Neuronal stem cell (in vitro differentiated cells): ENCODE measurements at regions not wholly inside any gene's neighbourhood (a gene's known extent, or its start where the extent isn't known, plus 50 kb on each side); places are given as distances from the start of the nearest gene placed in this dataset.

Experiments
- DNase-seq: peaks from one replicate; pipeline ENCODE4 v3.0.0-alpha.2; 2013; ENCODE audit warnings: low spot score
- H2AFZ ChIP-seq: one replicate; pipeline ENCODE4 v1.6.1; 2013; ENCODE audit warnings: mild to moderate bottlenecking, low read length, inconsistent platforms
- H2AK5ac ChIP-seq: 2 replicates; pipeline ENCODE4 v1.6.1; 2013; ENCODE audit warnings: low read depth, mild to moderate bottlenecking, inconsistent platforms, low read length, moderate library complexity, mixed read lengths
- H2BK120ac ChIP-seq: 2 replicates; pipeline ENCODE4 v1.6.1; 2013; ENCODE audit warnings: low read depth, mild to moderate bottlenecking, inconsistent platforms, low read length, moderate library complexity, mixed read lengths
- H2BK12ac ChIP-seq: one replicate; pipeline ENCODE4 v1.6.1; 2013; ENCODE audit warnings: low read length, inconsistent platforms
- H2BK15ac ChIP-seq: 2 replicates; pipeline ENCODE4 v1.6.1; 2013; ENCODE audit warnings: mild to moderate bottlenecking, low read length, inconsistent platforms, mixed read lengths
- H2BK5ac ChIP-seq: one replicate; pipeline ENCODE4 v1.6.1; 2013; ENCODE audit warnings: inconsistent platforms, mild to moderate bottlenecking, low read length, moderate library complexity
- H3K14ac ChIP-seq: one replicate; pipeline ENCODE4 v1.6.1; 2013; ENCODE audit warnings: low read length, inconsistent platforms
- H3K18ac ChIP-seq: 2 replicates; pipeline ENCODE4 v1.6.1; 2013; ENCODE audit warnings: low read length, inconsistent platforms
- H3K23ac ChIP-seq: 2 replicates; pipeline ENCODE4 v1.6.1; 2013; ENCODE audit warnings: low read depth, mild to moderate bottlenecking, mixed read lengths, low read length, inconsistent platforms; ENCODE audit not compliant: poor library complexity
- H3K27ac ChIP-seq: replicated peaks from 3 replicates; pipeline ENCODE4 v1.5.1; 2013; ENCODE audit warnings: low read length, inconsistent platforms
- H3K27me3 ChIP-seq, 3 experiments: 2 replicates each; pipeline ENCODE4 v1.6.1; 2013; ENCODE audit warnings: low read length in 3 of 3, mild to moderate bottlenecking in 2 of 3, inconsistent platforms in 1 of 3, low read depth in 1 of 3, mixed read lengths in 1 of 3, moderate library complexity in 1 of 3; ENCODE audit not compliant: control insufficient read depth in 3 of 3, insufficient read depth in 3 of 3
- H3K36me3 ChIP-seq, 2 donors: replicated peaks in 1 of 2; 2 replicates each; pipeline ENCODE4 v1.6.1; 2013; ENCODE audit warnings: low read length in 2 of 2; ENCODE audit not compliant: control insufficient read depth in 2 of 2, insufficient read depth in 2 of 2
- H3K4ac ChIP-seq: 2 replicates; pipeline ENCODE4 v1.6.1; 2013; ENCODE audit warnings: inconsistent platforms, mild to moderate bottlenecking, low read length, moderate library complexity
- H3K4me1 ChIP-seq, 2 donors: 1 replicate in 1 of 2; 2 replicates in 1 of 2; pipeline ENCODE4 v1.6.1; 2013; ENCODE audit warnings: low read length in 2 of 2, low read depth in 1 of 2; ENCODE audit not compliant: control insufficient read depth in 2 of 2, insufficient read depth in 1 of 2
- H3K4me2 ChIP-seq: one replicate; pipeline ENCODE4 v1.6.1; 2013; ENCODE audit warnings: mild to moderate bottlenecking, low read length, inconsistent platforms; ENCODE audit not compliant: insufficient read depth, poor library complexity, severe bottlenecking
- H3K4me3 ChIP-seq, 2 donors: 2 replicates each; pipeline ENCODE4 v1.5.1; 2013; ENCODE audit warnings: low read length in 2 of 2, mild to moderate bottlenecking in 2 of 2, inconsistent platforms in 1 of 2, moderate library complexity in 1 of 2
- H3K79me1 ChIP-seq: one replicate; pipeline ENCODE4 v1.6.1; 2013; ENCODE audit warnings: low read depth, mild to moderate bottlenecking, inconsistent platforms, low read length, moderate library complexity
- H3K9ac ChIP-seq: one replicate; pipeline ENCODE4 v1.6.1; 2013; ENCODE audit warnings: mild to moderate bottlenecking, low read depth, low read length, inconsistent platforms; ENCODE audit not compliant: poor library complexity
- H3K9me3 ChIP-seq, 2 donors: replicated peaks in 1 of 2; 2 replicates each; pipeline versions ENCODE3 to v1.6.1; 2013; ENCODE audit warnings: low read length in 2 of 2, mild to moderate bottlenecking in 2 of 2, inconsistent platforms in 1 of 2, low read depth in 1 of 2, mixed read lengths in 1 of 2, moderate library complexity in 1 of 2; ENCODE audit not compliant: control insufficient read depth in 2 of 2, insufficient read depth in 1 of 2
- H4K8ac ChIP-seq: one replicate; pipeline ENCODE4 v1.6.1; 2013; ENCODE audit warnings: low read depth, mild to moderate bottlenecking, inconsistent platforms, low read length, moderate library complexity
- H4K91ac ChIP-seq: one replicate; pipeline ENCODE4 v1.6.1; 2013; ENCODE audit warnings: low read length, low read depth, mild to moderate bottlenecking, inconsistent platforms; ENCODE audit not compliant: poor library complexity
- WGBS, 2 donors: extraction: QIAGEN DNeasy Blood & Tissue Kit; methylation state at CpG; one replicate each; pipeline ENCODE4 v1.1.7; 2013; ENCODE audit warnings: missing lambda C conversion rate in 2 of 2, mixed read lengths in 1 of 2; ENCODE audit not compliant: insufficient read length in 2 of 2, insufficient replicate concordance in 1 of 2; ENCODE audit errors: extremely low coverage in 2 of 2; 5-methylcytosine and 5-hydroxymethylcytosine counted together

DNA sequence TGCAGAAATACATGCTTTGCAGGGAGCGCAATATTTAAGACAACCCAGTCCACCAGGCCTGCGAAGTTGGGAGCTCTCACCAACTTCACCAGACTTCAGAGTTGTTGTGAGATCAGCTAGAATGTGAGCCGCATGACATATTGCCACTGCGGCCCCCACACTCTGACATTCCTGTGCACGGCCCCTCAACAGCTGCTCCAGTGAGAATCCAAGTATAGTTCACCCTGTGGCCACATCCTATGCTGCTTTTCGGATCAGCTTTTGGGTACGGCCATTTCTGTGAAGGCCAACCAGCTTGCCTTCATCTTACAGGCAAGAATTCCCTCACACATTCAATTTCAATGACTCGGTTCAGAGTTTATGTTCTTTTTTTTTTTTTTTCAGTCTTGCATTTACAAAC, 177.8 kb downstream of the SOX11 start:
- H2AFZ ChIP-seq = no peak overlapping the region
- no peaks in the 10 kb centered on the region for H3K4me1 ChIP-seq
- H3K23ac ChIP-seq = no peak overlapping the region
- no peak overlapping the region for H4K91ac ChIP-seq
- peaks cover 0 to 18% of the 10 kb centered on the region in 2 donors for H3K9me3 ChIP-seq
- H3K14ac ChIP-seq = no peak overlapping the region
- H3K4me2 ChIP-seq = no peak overlapping the region
- H3K18ac ChIP-seq = peak overlapping the region; percentile 8
- no peak overlapping the region for H3K9ac ChIP-seq
- H3K79me1 ChIP-seq = no peaks in the 10 kb centered on the region
- H3K4me3 ChIP-seq = no peak overlapping the region
- H3K27me3 ChIP-seq = no peaks in the 10 kb centered on the region
- DNase-seq = no peak
- WGBS, 2 donors = no CpG with 5 or more reads among the region's 8 CpGs
- no peak overlapping the region for H2AK5ac ChIP-seq
- no peak overlapping the region for H2BK5ac ChIP-seq
- H4K8ac ChIP-seq = no peak overlapping the region
- H2BK120ac ChIP-seq = no peak overlapping the region
- H2BK15ac ChIP-seq = no peak overlapping the region
- H3K36me3 ChIP-seq = no peaks in the 10 kb centered on the region
- no peak overlapping the region for H2BK12ac ChIP-seq
- H3K27ac ChIP-seq = no peak overlapping the region
- H3K4ac ChIP-seq = no peak overlapping the region

DNA sequence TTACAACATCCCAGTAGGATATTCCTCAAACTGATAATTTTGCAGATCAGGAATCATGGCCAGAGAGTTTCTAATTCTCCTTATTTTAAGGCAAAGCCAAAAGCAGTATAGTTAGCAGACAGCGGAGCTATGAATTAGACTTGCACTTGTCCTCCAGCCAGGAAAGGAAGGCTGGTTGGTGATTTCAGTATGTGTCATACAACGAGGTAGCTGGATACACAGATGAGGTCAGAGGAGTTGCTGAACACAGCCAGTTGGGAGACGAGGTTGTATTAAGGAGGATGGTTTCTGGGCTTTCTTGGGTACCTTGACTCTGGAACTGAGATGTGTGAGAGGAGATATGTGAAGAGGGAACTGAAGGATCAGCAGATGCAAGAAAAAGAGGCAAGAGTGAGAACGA, 185.2 kb downstream of the SOX11 start:
- H3K4me1 ChIP-seq = no peaks in the 10 kb centered on the region
- no peak overlapping the region for H3K9ac ChIP-seq
- H3K79me1 ChIP-seq = no peaks in the 10 kb centered on the region
- DNase-seq = no peak
- H3K9me3 ChIP-seq = peaks cover 2 to 21% of the 10 kb centered on the region in 2 donors
- no peaks in the 10 kb centered on the region for H3K27me3 ChIP-seq
- no peak overlapping the region for H4K91ac ChIP-seq
- no peak overlapping the region for H3K4me3 ChIP-seq
- H3K27ac ChIP-seq = no peak overlapping the region
- no peak overlapping the region for H3K23ac ChIP-seq
- no peak overlapping the region for H3K4ac ChIP-seq
- no peak overlapping the region for H2AFZ ChIP-seq
- H3K14ac ChIP-seq = no peak overlapping the region
- no peak overlapping the region for H4K8ac ChIP-seq
- no peak overlapping the region for H2BK5ac ChIP-seq
- no peak overlapping the region for H3K18ac ChIP-seq
- no peak overlapping the region for H2BK12ac ChIP-seq
- no peak overlapping the region for H2BK120ac ChIP-seq
- WGBS, 2 donors = no CpG with 5 or more reads among the region's 4 CpGs
- H2AK5ac ChIP-seq = no peak overlapping the region
- no peak overlapping the region for H3K4me2 ChIP-seq
- no peak overlapping the region for H2BK15ac ChIP-seq
- peaks cover 0 to under 1% of the 10 kb centered on the region in 2 donors for H3K36me3 ChIP-seq

DNA sequence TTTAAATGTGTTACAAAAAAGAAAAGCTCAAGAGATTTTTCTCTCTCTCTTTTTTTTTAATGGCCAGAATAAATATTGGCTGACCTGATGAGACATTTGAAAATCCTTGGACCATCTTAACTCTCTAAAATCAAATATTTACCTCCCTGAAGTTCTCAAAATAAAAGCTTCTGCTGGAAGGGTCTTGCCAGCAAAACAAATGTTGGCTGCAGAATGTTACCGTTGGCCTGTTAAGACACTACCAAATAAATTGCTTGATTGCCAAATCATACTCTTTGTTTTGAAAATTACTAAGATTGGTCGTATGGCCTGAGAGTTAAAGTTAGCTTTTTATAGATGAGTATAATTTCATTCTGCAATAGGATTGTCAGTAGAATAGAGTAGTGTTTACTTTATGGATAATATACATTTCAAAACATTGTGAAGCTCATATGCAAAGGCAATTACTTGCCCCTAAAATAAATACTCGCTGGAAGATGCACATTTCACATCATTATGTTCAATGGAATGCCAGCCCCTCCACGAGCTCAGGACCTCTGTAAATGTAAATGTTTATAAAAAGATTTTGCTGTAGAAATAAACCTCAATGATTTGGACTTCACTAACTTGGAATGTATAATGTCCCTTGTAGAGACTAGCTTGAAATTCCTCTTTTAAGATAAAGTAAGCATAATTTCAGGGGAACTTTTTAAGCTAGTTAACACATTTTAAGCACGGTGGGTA, 193.4 kb downstream of the SOX11 start:
- H4K8ac ChIP-seq = no peak overlapping the region
- no peak overlapping the region for H4K91ac ChIP-seq
- H3K9me3 ChIP-seq = peaks cover 4 to 6% of the 10 kb centered on the region in 2 donors
- no peak overlapping the region for H3K4me2 ChIP-seq
- H2AFZ ChIP-seq = peak overlapping the region; percentile 77
- no peak overlapping the region for H3K18ac ChIP-seq
- no peak overlapping the region for H3K23ac ChIP-seq
- no peaks in the 10 kb centered on the region for H3K79me1 ChIP-seq
- H3K4ac ChIP-seq = no peak overlapping the region
- H2BK120ac ChIP-seq = no peak overlapping the region
- H2BK5ac ChIP-seq = no peak overlapping the region
- no peak for DNase-seq
- H2AK5ac ChIP-seq = no peak overlapping the region
- no peak overlapping the region for H3K9ac ChIP-seq
- no peaks in the 10 kb centered on the region for H3K27me3 ChIP-seq
- H3K36me3 ChIP-seq = peaks cover 0 to 2% of the 10 kb centered on the region in 2 donors
- no CpG with 5 or more reads among the region's 5 CpGs for WGBS, 2 donors
- H3K4me1 ChIP-seq = peaks cover 7 to 19% of the 10 kb centered on the region in 2 donors
- no peak overlapping the region for H2BK12ac ChIP-seq
- H3K27ac ChIP-seq = no peak overlapping the region
- H2BK15ac ChIP-seq = no peak overlapping the region
- H3K4me3 ChIP-seq = no peak overlapping the region
- no peak overlapping the region for H3K14ac ChIP-seq

DNA sequence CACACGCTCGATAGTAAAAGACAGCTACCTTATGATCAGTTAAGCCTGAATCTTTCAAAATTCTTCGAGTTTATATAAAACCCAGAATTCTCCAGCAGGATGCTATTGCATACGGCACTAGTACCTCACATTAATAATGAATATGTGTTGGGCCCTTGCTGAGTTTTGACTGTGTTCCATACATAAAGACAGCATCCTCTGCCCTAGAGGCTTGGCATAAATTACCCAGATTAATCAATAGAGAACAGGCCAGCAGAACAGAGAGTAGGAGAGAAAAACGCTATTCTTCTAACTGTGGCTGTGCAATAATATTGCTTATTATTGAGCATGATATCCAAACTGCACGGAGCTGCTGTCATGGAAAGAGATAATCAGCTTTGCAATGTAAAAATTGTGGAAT, 194.3 kb downstream of the SOX11 start:
- no CpG with 5 or more reads among the region's 6 CpGs for WGBS, 2 donors
- Histone ChIP-seq H3K27me3 (no peaks in the 10 kb centered on the region), H2BK15ac (no peak overlapping the region)

More for the DNA sequence above, 194.3 kb downstream of the SOX11 start:
- no peak overlapping the region for H3K27ac ChIP-seq
- H2BK5ac ChIP-seq = no peak overlapping the region
- H3K4me1 ChIP-seq = peaks cover 7 to 19% of the 10 kb centered on the region in 2 donors
- H3K79me1 ChIP-seq = no peaks in the 10 kb centered on the region
- no peak overlapping the region for H4K8ac ChIP-seq
- no peak overlapping the region for H2BK120ac ChIP-seq
- H2BK12ac ChIP-seq = no peak overlapping the region
- H3K36me3 ChIP-seq = peaks cover 0 to 2% of the 10 kb centered on the region in 2 donors
- H3K23ac ChIP-seq = no peak overlapping the region
- no peak for DNase-seq
- H3K14ac ChIP-seq = no peak overlapping the region
- H2AK5ac ChIP-seq = no peak overlapping the region
- H4K91ac ChIP-seq = no peak overlapping the region
- H2AFZ ChIP-seq = peak overlapping the region; percentile 77
- H3K9me3 ChIP-seq = peaks cover 4 to 6% of the 10 kb centered on the region in 2 donors
- no peak overlapping the region for H3K9ac ChIP-seq
- H3K4me3 ChIP-seq = no peak overlapping the region
- no peak overlapping the region for H3K4me2 ChIP-seq
- no peak overlapping the region for H3K18ac ChIP-seq
- no peak overlapping the region for H3K4ac ChIP-seq
